SK-N-SH (cell line): ENCODE measurements at regions not wholly inside any gene's neighbourhood (a gene's known extent, or its start where the extent isn't known, plus 50 kb on each side); places are given as distances from the start of the nearest gene placed in this dataset.

Experiments
- CTCF ChIP-seq: fragments of 200-600 bp; sonication (generic); IDR thresholded peaks from 2 replicates; pipeline ENCODE4 v1.6.1; 2017; ENCODE audit warnings: antibody characterized with exemption, mild to moderate bottlenecking, moderate library complexity
- EP300 ChIP-seq, 2 experiments: IDR thresholded peaks; 2 replicates each; pipeline versions ENCODE4 v1.4.0 to v1.6.1; 2012; ENCODE audit warnings: borderline replicate concordance in 1 of 2, low read depth in 1 of 2, low read length in 1 of 2
- FOXJ3 ChIP-seq: sonication (generic); formaldehyde crosslinking; IDR thresholded peaks from 2 replicates; pipeline ENCODE4 v1.5.1; 2020; ENCODE audit warnings: mild to moderate bottlenecking, missing genetic modification reagents
- RFX5 ChIP-seq: IDR thresholded peaks from 2 replicates; pipeline ENCODE4 v1.6.1; 2012; ENCODE audit warnings: mild to moderate bottlenecking, improper control_type of control experiment, low read length
- USF2 ChIP-seq: fragments of 150-350 bp; IDR thresholded peaks from 2 replicates; pipeline ENCODE4 v1.6.1; 2017; ENCODE audit warnings: antibody characterized with exemption, low read length, low read depth, borderline replicate concordance
- YY1 ChIP-seq: IDR thresholded peaks from 2 replicates; pipeline ENCODE4 v1.4.0; 2012; ENCODE audit warnings: low read depth, mild to moderate bottlenecking
- TF ChIP-seq, protein P1 (sequence below): IDR thresholded peaks from 2 replicates; pipeline ENCODE4 v1.4.0; 2012; ENCODE audit warnings: low read depth
- TF ChIP-seq, protein P2 (sequence below): IDR thresholded peaks from 2 replicates; pipeline ENCODE4 v1.4.0; 2012; ENCODE audit warnings: low read depth, borderline replicate concordance

- TF ChIP-seq CTCF (no peak), FOXJ3 (CRISPR knock-in tag) (no peak), YY1 (no peak), USF2 (no peak), RFX5 (no peak), EP300 (IDR thresholded peaks at IDR 0.05; ENCODE audit: borderline replicate concordance in 1 of 2, low read depth in 1 of 2, low read length in 1 of 2) (no peak)
- TF ChIP-seq, protein P1, sequence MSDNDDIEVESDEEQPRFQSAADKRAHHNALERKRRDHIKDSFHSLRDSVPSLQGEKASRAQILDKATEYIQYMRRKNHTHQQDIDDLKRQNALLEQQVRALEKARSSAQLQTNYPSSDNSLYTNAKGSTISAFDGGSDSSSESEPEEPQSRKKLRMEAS: no peak
- TF ChIP-seq, protein P2, sequence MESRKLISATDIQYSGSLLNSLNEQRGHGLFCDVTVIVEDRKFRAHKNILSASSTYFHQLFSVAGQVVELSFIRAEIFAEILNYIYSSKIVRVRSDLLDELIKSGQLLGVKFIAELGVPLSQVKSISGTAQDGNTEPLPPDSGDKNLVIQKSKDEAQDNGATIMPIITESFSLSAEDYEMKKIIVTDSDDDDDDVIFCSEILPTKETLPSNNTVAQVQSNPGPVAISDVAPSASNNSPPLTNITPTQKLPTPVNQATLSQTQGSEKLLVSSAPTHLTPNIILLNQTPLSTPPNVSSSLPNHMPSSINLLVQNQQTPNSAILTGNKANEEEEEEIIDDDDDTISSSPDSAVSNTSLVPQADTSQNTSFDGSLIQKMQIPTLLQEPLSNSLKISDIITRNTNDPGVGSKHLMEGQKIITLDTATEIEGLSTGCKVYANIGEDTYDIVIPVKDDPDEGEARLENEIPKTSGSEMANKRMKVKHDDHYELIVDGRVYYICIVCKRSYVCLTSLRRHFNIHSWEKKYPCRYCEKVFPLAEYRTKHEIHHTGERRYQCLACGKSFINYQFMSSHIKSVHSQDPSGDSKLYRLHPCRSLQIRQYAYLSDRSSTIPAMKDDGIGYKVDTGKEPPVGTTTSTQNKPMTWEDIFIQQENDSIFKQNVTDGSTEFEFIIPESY: no peak
Observed at GRCh38 chr13:82938644-82939043, 943.6 kb downstream of the SLITRK1 start.
